ENCODE measurements at regions not wholly inside any gene's neighbourhood (a gene's known extent, or its start where the extent isn't known, plus 50 kb on each side); places are given as distances from the start of the nearest gene placed in this dataset.

DNA sequence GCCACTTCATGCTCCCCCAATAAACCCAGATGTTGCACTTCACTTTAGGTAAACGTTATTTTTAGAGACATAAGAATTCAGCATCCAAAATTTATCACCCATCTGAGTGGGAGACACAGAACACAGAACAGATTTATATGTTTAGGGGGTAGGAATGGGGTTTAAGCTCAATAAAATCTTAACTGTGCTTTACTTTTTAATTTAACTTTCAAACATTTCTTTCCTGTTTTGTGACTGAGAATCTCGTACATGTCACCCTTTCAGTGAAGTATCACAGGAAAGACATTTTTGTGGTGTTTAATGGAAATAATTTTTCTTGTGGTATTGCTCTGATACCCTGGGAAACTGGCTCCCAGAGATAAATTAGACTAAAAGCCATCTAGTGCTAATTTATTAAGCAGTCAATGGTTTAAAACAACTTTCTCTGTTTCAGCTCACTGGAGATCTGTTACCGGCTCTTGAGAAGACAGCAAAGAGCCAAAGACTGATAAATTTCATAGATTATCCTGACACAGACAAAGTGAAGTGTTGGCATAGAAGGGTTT is 148.0 kb upstream of the BMP4 start:
- no TSS peak for BruUV-seq (replicated peaks)
- POLR2A ChIA-PET = no interaction called here
- Histone ChIP-seq H3K9me3 (no peaks in the 10 kb centered on the region), H3K27me3 (replicated peaks; ENCODE audit: control insufficient read depth, insufficient read depth, low read length) (no peaks in the 10 kb centered on the region), H3K36me3 (ENCODE audit: control insufficient read depth, insufficient read depth, low read length) (no peaks in the 10 kb centered on the region), H3K4me3 (ENCODE audit: low read depth, low read length) (no peak overlapping the region), H3K4me1 (peaks cover 24% of the 10 kb centered on the region)
- DNase-seq = no peak
- intact Hi-C loops (cut with micrococcal nuclease; ENCODE audit: unreplicated experiment) = no loop called here
- Mint-ChIP-seq H3K4me3 (ENCODE audit: unreplicated experiment) (no peak overlapping the region), H3K27me3 (ENCODE audit: insufficient read depth, unreplicated experiment) (no peaks in the 10 kb centered on the region), H3K27ac (ENCODE audit: unreplicated experiment) (no peak overlapping the region), H3K9me3 (ENCODE audit: unreplicated experiment) (peaks cover 26% of the 10 kb centered on the region), H3K36me3 (ENCODE audit: insufficient read depth, unreplicated experiment) (no peaks in the 10 kb centered on the region), H3K4me1 (ENCODE audit: low read depth, unreplicated experiment) (peaks cover 20% of the 10 kb centered on the region)
- TF ChIP-seq, protein P1, sequence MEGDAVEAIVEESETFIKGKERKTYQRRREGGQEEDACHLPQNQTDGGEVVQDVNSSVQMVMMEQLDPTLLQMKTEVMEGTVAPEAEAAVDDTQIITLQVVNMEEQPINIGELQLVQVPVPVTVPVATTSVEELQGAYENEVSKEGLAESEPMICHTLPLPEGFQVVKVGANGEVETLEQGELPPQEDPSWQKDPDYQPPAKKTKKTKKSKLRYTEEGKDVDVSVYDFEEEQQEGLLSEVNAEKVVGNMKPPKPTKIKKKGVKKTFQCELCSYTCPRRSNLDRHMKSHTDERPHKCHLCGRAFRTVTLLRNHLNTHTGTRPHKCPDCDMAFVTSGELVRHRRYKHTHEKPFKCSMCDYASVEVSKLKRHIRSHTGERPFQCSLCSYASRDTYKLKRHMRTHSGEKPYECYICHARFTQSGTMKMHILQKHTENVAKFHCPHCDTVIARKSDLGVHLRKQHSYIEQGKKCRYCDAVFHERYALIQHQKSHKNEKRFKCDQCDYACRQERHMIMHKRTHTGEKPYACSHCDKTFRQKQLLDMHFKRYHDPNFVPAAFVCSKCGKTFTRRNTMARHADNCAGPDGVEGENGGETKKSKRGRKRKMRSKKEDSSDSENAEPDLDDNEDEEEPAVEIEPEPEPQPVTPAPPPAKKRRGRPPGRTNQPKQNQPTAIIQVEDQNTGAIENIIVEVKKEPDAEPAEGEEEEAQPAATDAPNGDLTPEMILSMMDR (IDR thresholded peaks at IDR 0.05; ENCODE audit: insufficient read depth in 1 of 2, low read depth in 1 of 2, low read length in 1 of 2, severe bottlenecking in 1 of 2, unreplicated experiment in 1 of 2) = no peak
- CTCF ChIA-PET = no interaction called here

DNA sequence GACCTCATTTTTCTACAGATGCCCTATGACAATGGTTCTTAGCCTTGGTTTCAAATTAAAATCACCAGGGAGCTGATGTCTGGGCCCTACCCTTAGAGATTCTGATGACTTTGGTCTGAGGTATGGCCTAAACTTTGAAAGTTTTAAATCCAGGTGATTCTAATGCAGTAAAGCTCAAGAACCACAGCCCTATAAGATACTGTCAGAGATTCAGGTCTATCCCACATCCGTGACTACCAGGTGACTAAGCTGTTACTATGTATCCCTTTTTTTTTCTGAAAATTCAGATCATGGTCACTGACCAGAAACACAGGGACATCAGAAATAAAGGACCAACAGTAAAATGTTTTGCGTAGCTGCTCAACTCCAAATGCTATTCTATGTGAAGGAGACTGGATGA is 148.8 kb upstream of the BMP4 start:
- Mint-ChIP-seq H3K9me3 (ENCODE audit: unreplicated experiment) (peaks cover 26% of the 10 kb centered on the region), H3K27ac (ENCODE audit: unreplicated experiment) (no peak overlapping the region), H3K4me1 (ENCODE audit: low read depth, unreplicated experiment) (peaks cover 20% of the 10 kb centered on the region), H3K36me3 (ENCODE audit: insufficient read depth, unreplicated experiment) (no peaks in the 10 kb centered on the region), H3K4me3 (ENCODE audit: unreplicated experiment) (no peak overlapping the region), H3K27me3 (ENCODE audit: insufficient read depth, unreplicated experiment) (no peaks in the 10 kb centered on the region)
- H3K4me1 ChIP-seq = peaks cover 24% of the 10 kb centered on the region
- ChIA-PET CTCF (no interaction called here), POLR2A (no interaction called here)
- H3K36me3 ChIP-seq (ENCODE audit: control insufficient read depth, insufficient read depth, low read length) = no peaks in the 10 kb centered on the region
- DNase-seq = no peak
- H3K4me3 ChIP-seq (ENCODE audit: low read depth, low read length) = no peak overlapping the region
- no peaks in the 10 kb centered on the region for H3K9me3 ChIP-seq
- no TSS peak for BruUV-seq (replicated peaks)
- no peaks in the 10 kb centered on the region for H3K27me3 ChIP-seq (replicated peaks; ENCODE audit: control insufficient read depth, insufficient read depth, low read length)
- TF ChIP-seq, protein P1 (IDR thresholded peaks at IDR 0.05; ENCODE audit: insufficient read depth in 1 of 2, low read depth in 1 of 2, low read length in 1 of 2, severe bottlenecking in 1 of 2, unreplicated experiment in 1 of 2) = no peak
- intact Hi-C loops (cut with micrococcal nuclease; ENCODE audit: unreplicated experiment) = no loop called here

DNA sequence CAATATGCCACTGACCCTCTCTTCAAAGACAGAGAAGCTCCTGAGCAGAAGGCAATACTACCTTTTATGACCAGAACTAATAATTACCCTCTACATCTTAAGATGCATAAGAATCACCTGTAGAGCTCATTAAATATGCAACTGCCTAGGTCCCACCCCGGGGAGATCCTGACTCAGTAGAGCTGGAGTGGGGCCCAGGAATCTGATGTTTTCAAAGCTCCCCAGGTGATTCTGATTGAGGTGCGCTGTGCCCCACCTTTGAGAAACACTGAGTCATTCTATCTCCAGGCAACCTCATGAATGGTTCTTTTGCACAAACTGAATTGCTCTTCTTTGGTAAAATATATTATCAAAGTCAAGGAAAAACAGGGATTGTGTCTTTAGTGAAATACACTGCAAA is 149.3 kb upstream of the BMP4 start:
- H3K36me3 Mint-ChIP-seq (ENCODE audit: insufficient read depth, unreplicated experiment) = no peaks in the 10 kb centered on the region
- ChIA-PET CTCF (no interaction called here), POLR2A (no interaction called here)
- no peak overlapping the region for H3K27ac Mint-ChIP-seq (ENCODE audit: unreplicated experiment)
- no peak for DNase-seq
- H3K4me3 ChIP-seq (ENCODE audit: low read depth, low read length) = no peak overlapping the region
- H3K4me1 ChIP-seq = peaks cover 24% of the 10 kb centered on the region
- H3K9me3 Mint-ChIP-seq (ENCODE audit: unreplicated experiment) = peaks cover 26% of the 10 kb centered on the region
- no peak overlapping the region for H3K4me3 Mint-ChIP-seq (ENCODE audit: unreplicated experiment)
- no peaks in the 10 kb centered on the region for H3K27me3 ChIP-seq (replicated peaks; ENCODE audit: control insufficient read depth, insufficient read depth, low read length)
- H3K9me3 ChIP-seq = no peaks in the 10 kb centered on the region
- intact Hi-C loops (cut with micrococcal nuclease; ENCODE audit: unreplicated experiment) = no loop called here
- no TSS peak for BruUV-seq (replicated peaks)
- H3K27me3 Mint-ChIP-seq (ENCODE audit: insufficient read depth, unreplicated experiment) = no peaks in the 10 kb centered on the region
- H3K4me1 Mint-ChIP-seq (ENCODE audit: low read depth, unreplicated experiment) = peaks cover 20% of the 10 kb centered on the region
- TF ChIP-seq, protein P1 (IDR thresholded peaks at IDR 0.05; ENCODE audit: insufficient read depth in 1 of 2, low read depth in 1 of 2, low read length in 1 of 2, severe bottlenecking in 1 of 2, unreplicated experiment in 1 of 2) = no peak
- H3K36me3 ChIP-seq (ENCODE audit: control insufficient read depth, insufficient read depth, low read length) = no peaks in the 10 kb centered on the region

Measured in Caco-2 (cell line).